ENCODE measurements at regions not wholly inside any gene's neighbourhood (a gene's known extent, or its start where the extent isn't known, plus 50 kb on each side); places are given as distances from the start of the nearest gene placed in this dataset.

DNA sequence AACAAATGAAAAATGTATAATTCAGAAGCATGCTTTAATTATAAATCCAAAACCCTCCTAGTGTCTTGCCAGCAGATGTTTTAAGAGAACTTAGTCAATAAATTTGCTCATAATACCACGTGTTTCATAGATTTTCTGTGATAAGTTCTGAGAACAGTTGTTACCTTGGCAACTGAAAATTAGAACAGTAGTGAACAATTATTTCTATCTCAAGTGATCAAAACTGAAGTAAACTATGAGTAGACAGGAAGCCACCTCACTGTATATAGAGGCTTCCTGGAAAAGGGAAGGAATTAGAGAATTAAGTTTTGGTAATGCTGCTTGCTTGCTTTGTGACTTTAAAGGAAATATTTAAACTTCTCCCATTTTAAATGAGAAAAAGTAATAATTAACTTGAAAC is 266.0 kb upstream of the ANO3 start:
- TF ChIP-seq, protein P1, sequence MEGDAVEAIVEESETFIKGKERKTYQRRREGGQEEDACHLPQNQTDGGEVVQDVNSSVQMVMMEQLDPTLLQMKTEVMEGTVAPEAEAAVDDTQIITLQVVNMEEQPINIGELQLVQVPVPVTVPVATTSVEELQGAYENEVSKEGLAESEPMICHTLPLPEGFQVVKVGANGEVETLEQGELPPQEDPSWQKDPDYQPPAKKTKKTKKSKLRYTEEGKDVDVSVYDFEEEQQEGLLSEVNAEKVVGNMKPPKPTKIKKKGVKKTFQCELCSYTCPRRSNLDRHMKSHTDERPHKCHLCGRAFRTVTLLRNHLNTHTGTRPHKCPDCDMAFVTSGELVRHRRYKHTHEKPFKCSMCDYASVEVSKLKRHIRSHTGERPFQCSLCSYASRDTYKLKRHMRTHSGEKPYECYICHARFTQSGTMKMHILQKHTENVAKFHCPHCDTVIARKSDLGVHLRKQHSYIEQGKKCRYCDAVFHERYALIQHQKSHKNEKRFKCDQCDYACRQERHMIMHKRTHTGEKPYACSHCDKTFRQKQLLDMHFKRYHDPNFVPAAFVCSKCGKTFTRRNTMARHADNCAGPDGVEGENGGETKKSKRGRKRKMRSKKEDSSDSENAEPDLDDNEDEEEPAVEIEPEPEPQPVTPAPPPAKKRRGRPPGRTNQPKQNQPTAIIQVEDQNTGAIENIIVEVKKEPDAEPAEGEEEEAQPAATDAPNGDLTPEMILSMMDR (IDR thresholded peaks at IDR 0.05; ENCODE audit: borderline replicate concordance, insufficient read depth, low read depth, low read length), result no peak
- H3K4me3 ChIP-seq (ENCODE audit: low read depth, low read length), result no peak overlapping the region

DNA sequence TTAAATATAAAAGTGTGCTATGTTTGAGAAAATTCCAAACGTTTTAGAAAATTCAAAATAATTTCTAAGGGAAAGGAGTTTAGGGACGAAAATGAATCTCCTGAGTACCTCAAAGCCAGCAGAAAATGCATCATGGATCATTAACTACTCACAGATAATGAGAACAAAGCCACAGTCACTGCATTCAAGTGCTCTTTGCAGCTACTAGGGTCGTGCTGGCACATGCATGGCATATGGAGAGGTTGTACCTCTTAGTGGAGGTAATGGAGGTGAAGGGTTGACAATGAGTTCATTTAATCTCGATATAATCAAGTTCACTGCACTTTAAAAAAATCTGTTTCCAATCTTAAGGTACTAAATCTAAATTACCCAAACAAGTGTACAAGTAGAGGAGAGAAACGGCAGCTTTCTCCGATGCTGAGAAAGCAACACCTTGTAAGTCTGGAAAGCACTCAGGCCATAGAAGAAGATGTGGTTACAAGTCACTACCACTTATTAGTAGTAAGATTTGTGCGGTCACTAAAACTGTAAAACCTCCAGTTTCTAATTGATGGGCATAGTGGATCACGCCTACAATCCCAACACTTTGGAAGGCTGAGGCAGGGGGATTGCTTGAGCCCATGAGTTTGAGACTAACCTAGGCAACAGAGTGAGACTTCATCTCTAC is 261.1 kb upstream of the ANO3 start:
- H3K4me3 ChIP-seq (ENCODE audit: low read depth, low read length), result no peak overlapping the region
- TF ChIP-seq, protein P1 (IDR thresholded peaks at IDR 0.05; ENCODE audit: borderline replicate concordance, insufficient read depth, low read depth, low read length), result no peak

DNA sequence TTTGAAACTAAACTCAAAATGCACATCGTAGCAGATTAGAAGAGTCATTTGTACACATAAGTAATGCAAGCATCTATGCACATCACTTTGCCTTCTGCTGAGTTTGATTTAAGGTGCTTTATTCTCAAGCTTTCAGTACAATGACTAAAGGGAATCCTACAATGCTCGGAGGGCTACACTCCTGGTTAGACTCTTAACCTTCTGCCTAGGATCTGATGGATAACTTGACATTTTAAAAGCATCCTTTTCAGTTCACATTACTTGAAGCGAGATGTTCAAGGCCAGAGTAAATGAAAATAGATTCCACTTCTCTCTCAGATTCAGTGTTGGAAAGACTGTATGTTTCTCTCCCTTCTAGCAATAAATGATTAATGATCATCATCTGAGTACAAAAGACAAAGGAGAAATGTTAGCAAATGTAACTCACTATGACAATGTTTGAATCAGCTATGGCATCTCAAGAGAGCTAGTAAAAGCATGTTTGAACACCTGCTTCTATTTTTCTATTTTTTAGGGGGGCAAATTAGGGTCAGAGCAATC is 259.2 kb upstream of the ANO3 start:
- no peak overlapping the region for H3K4me3 ChIP-seq (ENCODE audit: low read depth, low read length)
- TF ChIP-seq, protein P1 (IDR thresholded peaks at IDR 0.05; ENCODE audit: borderline replicate concordance, insufficient read depth, low read depth, low read length), result no peak

DNA sequence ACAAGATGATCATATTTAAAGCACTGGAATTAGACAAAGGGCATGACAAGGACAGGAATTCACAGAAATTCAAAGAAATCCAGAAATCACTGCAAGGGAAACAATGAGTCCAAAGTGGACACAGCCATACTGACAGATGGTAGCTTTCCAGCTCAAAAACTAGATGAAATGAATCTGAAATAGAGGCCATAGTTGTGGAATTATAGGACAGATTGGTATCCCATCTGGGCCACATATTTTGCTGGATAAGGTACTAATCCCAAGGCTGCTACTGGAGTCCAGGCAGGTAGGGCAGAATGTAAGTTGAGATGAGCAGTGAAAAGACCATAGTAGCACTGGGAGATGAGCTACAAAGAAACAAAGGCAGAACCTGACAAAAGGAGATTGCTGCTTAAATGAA is 258.3 kb upstream of the ANO3 start:
- H3K4me3 ChIP-seq (ENCODE audit: low read depth, low read length), result no peak overlapping the region
- TF ChIP-seq, protein P1 (IDR thresholded peaks at IDR 0.05; ENCODE audit: borderline replicate concordance, insufficient read depth, low read depth, low read length), result no peak

DNA sequence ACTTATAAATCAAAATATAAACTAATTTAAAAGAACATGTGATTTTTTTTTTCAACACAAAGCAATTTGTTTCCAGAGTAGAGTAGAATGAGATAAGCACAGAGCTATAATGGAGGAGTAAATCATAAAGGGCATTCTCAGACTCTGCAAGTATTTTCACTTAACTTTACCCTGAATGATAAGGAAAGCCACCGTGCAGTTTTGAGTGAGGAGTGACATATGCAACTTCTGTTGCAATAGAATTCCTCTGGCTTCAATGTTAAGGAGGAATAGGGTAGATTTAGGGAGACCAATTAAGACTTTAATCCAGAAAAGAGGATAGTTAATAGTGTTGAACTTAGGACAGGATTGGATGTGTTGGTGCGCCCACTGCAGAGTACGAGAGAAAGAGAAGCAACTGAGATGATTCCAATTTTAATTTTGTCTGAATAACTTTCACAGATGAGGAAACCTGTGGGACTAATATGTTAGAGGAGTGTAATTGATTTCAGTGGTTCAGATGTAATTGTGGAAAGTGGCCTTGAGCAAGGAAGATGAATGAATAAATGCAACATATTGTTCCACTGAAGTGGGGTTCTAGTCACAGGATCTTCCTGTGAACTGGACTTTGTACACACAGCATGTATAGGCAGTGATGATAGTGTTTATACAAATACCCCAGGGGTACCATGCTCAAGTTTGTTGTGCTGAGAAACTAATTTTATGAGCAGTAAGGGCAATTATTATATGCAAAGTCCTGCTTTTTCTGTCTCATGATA is 255.5 kb upstream of the ANO3 start:
- TF ChIP-seq, protein P1 (IDR thresholded peaks at IDR 0.05; ENCODE audit: borderline replicate concordance, insufficient read depth, low read depth, low read length), result no peak
- H3K4me3 ChIP-seq (ENCODE audit: low read depth, low read length), result no peak overlapping the region

DNA sequence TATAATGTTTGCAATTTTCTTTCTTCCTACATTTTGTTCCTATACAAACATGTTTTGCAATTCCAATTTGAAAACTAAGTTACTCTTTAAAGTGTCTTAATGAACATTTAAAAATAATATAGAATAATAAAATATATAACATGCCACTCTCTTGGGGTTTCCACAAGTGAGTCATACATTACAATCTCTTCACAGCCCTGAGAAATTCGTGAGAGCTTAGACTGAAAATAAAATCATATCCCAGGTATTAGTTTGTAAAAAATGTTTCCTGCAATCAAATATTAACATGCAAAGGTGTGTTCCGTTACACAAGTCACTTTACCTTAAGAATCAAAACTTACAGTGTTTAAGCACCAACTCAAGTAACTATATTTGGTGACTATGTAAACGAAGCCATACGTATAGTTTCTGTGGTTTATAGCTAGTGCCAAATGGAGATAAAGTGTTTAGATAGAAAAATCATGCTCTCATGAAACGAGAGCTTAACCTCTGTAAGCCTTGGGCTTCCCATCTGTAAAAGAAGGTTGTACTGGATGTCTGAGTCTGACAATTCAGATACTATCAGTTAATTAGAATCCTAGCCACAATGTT is 253.6 kb upstream of the ANO3 start:
- TF ChIP-seq, protein P1 (IDR thresholded peaks at IDR 0.05; ENCODE audit: borderline replicate concordance, insufficient read depth, low read depth, low read length), result no peak
- H3K4me3 ChIP-seq (ENCODE audit: low read depth, low read length), result no peak overlapping the region
